IPS DF 19.7 (cell line): ENCODE measurements at regions not wholly inside any gene's neighbourhood (a gene's known extent, or its start where the extent isn't known, plus 50 kb on each side); places are given as distances from the start of the nearest gene placed in this dataset.
A peak's percentile ranks its signal among the peaks of the same experiment; 100 is the strongest.
"Not testable (repeated sequence)": the region's sequence is repeated elsewhere in the genome, so short reads cannot be mapped to it uniquely, and the experiment has no call there.

Experiments used
- DNase-seq: peaks from one replicate; pipeline ENCODE4 v3.0.0-alpha.2; 2013; ENCODE audit warnings: low read depth, low spot score

DNA sequence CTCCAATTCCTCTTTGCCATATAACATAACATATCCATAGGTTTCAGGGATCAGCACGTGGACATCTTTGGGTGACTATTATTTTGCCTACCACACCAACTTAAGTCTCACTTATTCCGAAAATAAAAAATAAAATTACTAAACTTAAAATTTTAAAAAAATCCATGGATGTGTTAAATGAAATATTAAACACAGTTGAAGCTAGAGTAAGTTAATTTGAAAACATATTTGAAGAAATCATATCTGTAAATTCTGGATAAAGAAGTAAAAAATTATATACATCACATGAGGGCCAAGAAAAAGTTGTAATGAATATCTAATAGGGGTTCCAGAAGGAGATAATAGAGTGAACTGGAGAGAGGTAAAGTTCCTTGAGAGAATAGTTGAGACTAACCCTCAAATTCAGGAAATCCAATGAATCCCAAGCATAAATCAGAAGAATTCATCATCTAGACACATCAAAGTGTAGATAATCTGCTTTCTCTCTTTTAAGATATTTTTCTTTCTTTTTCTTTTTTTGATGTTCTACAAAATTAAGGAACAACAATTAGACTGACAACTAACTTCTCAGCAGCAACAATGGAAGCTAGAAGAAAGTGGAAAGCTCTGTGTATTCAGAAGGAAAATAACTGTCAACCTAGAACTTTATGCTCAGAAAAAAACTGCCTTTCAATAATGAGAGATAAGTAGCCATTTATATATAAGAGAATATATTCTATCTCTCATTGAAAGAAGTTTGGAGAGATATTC lies 147.4 kb downstream of the ABHD5 start:
- no peak for DNase-seq

DNA sequence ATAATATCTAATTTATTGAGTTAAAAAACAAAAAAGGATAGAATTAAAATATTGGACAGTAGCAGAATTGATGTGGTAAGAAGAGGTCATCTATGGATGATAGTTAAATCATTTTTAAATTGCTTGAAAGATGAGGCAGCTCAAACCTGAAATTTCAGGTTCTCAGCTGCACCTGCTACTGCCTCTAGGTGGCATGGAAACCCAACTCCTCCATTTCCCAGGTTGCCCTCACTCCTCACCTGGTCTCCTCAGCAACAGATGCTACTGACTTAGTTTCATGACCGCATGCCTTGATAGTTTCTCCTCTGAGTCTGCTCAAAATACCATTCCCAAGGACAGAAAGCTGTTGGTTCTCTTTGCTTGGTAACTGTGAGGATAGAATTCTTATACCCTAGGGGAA lies 148.1 kb downstream of the ABHD5 start:
- DNase-seq = peak; percentile 20

DNA sequence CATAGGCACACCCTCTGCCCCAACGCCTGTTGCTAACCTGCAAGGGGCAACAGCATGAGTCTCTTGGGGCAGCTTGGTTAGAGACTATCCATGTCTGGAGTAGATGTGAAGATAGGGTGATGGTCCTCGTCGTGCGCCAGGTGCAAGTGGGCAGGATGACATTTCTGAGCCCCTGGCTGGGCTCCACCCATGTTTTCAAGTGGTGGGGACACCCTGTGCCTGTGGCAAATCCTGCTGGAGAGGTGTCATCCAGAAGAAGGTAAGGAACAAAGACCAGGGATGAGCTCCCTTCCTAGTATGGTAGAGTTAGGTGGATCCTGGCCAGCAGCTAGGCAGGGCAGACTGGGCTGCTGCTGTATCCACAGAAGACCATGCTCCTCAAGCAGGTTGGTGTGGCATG lies 152.6 kb downstream of the ABHD5 start:
- no peak for DNase-seq

DNA sequence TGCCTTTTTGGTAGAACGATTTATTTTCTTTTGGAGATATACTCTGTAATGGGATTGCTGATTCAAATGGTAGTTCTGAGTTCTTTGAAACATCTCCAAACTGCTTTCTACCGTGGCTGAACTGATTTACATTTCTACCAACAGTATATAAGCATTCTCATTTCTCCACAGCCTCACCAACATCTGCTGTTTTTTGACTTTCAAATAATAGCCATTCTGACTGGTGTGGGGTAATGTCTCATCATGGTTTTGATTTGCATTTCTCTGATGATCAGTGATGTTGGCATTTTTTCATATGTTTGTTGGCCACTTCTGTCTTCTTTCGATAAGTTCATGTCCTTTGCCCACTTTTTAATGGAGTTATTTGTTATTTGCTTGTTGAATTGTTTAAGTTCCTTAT lies 154.0 kb downstream of the ABHD5 start:
- DNase-seq = no peak

DNA sequence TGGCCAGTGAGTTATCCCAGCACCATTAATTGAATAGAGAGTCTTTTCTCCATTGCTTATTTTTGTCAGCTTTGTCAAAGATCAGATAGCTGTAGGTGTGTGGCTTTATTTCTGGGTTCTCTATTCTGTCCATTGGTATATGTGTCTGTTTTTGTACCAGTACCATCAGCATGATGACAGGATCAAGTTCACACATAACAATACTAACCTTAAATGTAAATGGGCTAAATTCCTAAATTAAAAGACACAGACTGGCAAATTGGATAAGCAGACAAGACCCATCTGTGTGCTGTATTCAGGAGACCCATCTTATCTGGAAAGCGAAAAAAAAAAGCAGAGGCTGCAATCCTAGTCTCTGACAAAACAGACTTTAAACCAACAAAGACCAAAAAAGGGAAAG lies 154.8 kb downstream of the ABHD5 start:
- not testable (repeated sequence) for DNase-seq

DNA sequence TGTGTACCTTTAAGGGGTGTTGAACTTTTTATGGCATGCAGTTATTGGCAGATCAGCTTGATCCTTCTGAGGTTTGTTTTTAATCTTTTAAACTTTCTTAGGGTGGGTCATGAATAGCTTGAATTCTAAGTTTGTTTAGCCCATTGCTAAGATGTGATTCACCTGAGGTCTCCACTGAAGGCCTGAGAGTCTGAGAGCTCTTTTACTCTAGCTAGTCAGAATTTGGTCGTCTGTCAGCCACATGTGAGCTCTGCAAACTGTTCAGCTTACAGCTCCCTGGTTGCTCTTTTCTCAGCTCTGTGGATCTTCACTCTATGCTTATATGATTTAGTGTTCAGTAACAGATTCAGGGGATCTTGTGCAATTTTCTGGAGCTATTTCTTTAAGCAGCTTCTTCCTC lies 161.3 kb downstream of the ABHD5 start:
- no peak for DNase-seq

DNA sequence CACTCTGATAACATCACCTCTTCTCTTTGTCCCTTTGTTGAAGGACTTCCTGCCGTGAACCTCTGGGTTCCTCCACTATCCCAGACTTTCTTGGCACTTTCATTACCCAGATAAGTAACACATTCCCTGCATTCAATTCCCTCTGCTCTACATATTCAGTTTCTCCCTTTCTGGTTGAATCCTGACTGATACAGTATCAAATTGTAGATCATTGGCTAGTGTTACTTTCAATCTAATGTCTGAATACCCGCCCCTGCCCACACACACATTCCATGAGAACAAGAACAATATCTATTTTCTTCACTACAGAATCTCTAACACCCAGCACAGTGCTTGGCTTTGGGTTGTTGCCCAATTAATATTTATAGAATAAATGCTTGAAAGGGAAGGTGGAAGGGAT lies 163.5 kb downstream of the ABHD5 start:
- no peak for DNase-seq

DNA sequence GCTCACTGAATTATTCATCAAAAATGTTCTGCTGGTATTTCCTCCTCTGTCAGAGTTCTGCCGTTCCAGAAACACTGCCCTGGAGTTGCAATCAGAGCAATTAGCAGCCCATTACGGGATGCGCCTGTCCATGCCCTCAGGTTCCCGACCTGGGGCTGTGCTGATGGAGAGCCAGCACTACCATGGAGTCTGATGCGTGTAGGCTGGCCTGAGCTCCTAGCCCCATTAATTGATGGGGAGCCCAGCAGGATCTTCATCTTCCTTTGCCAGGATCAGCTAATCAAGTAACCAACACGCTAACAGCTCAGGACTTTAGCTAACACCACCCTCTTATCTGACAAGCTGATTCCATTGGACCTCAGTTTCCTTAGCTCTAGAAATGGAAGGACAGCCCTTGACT lies 164.2 kb downstream of the ABHD5 start:
- no peak for DNase-seq

DNA sequence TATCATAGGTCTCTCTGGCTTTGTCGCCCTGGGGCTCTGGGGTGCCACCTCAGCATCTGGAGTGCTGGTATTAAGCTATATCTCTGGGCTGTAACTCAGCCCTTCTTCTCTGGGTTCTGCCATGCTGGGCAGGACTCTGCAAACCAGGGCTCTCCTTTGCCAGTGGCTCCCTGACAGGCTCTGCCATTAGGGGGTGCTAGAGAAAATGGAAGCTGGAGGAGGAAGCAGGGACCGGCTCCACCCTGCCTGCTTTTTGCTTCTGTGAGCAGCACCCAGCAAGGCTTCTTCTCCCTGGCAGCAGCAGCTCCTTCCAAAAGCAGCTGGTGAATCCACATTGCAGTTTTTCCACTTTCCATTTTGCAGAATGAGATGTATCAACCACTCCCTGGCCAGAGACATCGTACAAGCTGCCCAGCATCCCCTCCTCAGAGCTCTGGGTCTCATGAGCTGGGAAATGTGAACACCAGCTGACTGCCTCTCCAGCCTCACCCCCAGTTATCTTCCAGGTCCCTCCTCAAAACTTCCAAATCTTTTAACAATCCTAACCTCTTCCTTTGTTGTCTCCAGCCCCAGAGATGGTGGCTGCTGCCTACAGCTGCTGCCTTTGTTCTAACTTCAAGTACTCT lies 165.0 kb downstream of the ABHD5 start:
- peak; percentile 28 for DNase-seq

DNA sequence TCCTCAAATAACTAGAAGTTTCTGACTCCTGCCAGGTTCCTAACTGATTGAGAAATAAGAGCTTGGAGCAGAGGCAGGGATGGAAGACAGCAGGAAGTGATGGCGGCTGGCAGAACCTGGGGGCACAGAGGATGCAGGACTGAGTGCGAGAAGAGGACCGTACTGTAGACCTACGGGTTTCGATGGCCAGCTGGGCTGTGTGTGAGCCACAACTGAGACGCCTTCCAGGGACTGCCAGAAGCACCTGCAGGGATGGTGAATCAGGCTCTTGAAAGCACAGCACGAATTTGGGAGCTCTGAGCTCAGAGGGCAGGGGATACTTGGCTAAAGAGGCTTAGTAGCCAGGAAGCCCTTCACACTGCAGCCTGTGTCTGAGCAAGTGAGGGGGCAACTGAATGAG lies 165.6 kb downstream of the ABHD5 start:
- DNase-seq = no peak

DNA sequence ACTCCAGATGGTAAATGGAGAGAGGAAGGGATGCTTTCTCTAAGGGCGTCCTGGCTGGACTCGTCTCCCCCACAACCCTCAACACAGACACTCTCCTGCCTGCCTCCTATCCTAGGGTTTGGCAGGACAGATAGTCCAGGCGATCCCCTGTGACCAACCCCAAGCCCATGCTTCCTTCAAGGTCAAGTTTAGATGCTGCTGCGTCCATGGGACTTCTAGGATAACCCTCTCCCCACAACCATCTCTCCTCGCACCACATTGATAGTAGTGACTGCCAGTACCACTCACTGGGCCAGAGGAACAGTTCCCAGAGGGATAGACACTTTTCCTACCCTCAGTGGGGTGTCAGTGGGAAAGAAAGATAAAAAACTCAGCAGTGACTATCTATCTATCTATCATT lies 166.0 kb downstream of the ABHD5 start:
- DNase-seq = no peak

DNA sequence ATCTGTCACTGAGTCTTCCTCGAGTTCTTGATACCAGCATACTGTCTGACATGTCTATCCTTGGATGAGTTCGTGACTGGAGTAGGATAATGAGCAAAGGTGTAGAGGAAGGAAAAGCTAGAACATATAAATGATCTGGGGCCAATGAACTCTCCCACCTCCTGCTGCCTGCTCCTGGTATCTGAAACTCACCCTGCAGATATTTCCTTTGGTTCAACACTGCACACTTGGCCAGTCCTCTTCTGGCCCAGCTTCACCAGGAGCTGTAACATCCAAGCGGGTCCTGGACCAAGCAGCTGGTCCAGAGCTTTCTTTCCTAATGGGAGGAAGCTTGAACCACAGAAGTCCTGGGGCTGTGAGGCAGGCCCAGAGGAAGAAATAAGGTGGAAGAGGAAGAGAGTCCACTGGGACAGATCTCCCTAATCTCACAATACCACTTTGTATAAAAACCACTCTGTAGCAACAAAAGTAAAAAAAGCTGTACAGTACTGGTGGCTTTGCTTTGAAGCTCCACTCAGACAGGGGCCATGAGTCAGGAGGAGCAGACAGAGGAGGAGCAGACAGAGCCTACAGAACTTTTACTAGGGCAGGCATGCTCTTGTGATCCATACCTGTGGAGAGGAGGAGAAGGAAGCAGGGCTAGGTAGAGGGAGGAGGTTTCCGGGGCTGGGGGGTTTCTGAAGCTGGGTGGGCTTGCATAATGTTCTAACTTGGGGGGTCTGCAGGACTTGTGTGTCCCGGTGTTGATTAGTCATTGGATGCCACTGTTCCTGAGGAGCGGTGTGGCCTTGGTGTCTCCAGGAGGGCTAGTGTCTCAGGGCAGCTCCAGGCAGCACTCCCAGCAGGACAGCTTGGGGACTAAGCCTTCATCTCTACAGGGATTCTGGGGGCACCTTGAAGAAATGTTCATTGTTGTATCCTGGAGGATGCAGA lies 166.9 kb downstream of the ABHD5 start:
- no peak for DNase-seq

DNA sequence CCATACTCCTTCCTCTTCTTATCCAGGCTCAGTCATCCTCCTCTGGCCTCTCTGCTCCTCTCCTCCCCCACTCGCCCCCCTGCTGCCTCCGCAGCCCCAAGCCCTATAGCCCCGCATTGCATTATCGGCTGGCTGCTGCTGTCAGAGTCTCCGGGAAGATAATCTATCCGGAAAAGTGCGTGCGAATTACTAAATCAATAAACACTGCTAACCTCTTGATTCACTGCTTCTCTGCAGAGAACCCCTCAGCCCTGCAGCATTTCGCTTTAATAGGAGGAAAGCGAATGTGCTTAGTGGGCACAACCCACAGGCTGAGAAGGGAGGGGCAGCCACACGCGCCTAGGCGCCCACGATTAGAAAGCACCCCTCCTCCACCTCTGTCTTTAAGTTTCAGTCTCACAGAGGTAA lies 167.6 kb downstream of the ABHD5 start:
- no peak for DNase-seq

DNA sequence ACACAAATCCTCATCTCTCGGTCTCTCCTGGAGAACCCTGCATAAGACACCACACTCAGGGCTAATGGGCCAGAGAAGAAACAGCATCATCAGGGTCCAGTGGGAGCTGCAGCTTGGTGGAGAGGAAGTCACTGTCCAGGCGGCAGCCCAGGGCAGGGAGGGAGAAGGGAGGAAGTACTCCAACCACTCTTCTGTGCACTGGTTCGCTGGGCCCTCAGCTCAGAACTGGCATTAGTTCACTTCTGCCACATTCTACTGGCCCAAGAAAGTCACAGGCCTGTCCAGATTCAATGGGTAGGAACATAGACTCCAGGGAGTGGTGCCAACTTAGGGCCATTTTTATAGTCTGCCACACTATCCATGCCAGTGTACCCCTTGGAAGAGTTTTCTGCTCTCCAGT lies 169.0 kb downstream of the ABHD5 start:
- no peak for DNase-seq

DNA sequence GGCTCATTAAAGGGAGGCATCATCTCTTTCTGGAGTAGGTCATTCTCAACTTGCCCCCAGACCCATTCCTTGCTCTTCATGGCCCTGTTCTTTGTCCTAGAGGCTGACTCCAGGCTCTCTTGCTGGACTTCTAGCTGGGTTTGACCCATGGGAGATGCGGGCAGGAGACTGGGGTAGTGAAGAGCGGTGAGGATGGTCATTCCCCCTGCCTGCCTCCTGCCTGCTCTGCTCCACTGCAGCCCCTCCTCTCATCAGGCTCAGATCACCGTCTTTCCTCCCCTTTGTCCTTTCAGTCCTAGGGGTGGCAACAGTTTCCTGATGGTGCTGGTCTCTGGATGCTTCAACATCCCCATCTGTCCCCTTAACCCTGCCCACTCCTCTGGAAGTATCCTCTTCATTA lies 170.9 kb downstream of the ABHD5 start:
- no peak for DNase-seq

DNA sequence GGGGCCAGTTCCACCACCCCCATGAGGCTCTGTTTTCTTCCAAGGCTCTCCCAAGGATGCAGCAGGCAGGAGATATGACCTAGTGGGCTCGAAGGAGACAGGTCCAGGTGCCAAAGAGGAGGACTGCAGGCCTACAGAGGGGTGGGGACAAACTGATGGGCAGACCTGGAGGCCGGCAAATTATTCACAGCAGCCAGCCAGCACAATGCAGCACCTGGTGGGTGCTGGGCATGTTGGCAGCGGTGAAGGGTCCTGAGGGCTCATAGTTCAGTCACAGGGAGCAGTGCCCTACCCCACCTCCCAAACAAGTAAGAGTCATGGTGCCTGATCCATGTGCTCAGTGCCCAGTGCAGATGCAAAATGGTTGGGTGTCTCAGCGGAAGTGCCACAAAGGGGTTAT lies 171.7 kb downstream of the ABHD5 start:
- DNase-seq = no peak

DNA sequence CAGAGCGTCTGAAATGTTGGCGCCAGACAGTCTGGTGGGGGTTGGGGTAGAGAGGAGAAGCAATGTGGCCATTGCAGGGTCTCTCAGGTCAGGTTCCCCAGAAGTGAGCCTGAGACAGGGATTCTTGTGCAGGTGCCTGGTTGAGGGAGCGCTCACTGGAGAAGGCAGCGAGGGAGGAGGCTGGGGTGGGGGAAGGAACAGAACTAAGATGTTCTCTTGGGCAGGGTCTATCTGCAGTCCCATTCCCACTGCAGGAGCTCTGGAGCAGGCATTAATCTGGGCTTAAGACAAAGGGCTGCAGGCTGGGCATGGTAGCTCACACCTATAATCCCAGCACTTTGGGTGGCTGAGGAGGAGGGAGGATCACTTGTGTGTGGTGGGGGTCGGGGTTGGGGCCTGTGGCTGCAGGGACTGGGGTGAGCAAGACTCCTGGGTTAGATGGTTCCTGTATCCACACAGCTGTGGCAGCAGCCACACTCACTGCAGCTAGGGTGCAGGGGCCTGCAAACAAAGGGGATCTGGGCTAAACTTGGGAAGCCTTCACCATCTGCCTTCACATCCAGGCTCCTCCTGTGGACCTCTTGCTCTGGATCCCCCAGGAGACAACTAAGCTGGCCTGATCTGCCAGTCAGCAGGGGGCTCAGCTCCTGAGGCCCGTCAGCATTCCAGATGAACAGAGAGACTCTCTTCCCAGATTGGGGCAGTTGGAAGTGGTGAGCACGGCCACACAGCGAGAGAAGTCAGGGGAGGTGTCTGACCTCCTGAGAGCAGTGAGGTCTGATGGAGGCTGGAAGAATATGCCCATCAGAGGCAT lies 172.5 kb downstream of the ABHD5 start:
- no peak for DNase-seq

DNA sequence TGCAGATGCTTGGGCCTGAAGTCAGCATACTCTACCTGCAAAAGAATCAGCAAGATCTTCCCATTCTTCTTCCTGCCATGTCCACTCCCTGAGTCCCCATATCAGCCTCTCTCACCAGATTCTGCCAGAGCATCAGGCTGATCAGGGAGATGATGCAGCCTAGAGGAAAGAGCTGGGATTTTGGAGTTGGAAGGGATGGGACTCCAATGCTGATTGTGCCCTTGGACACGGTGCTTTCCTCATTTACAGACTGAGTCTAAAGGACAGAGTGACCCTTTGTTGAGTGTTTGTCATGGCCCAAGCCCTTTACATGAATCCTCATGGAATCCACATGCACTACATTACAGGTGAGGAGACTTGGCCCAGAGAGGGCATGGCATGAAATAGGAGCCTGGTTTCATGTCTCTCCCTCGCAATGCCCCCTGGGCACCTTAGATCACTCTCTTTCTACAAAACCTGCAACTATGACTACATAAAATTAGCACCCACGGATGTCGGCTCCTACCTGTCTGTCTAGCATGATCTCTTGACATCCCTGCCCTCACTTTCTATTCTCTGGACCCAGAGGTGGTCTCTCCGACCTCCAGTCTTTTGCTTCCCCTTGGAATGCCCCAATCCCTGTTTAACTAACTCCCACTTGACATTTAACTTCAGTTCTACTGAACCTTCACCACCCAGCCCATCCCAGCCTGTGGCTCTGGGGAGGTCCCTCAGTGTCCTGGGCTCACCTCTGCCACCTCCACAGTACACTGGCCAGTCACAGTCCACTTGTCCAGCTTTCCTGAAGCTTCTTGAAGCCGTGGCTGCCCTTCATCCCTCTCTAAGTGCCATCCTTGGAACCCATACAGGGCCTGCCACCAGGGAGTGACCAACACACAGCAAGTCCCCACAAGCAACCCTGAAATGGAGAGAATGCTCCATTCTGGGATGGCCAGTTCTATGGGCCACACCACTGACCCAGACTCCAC lies 173.5 kb downstream of the ABHD5 start:
- no peak for DNase-seq

DNA sequence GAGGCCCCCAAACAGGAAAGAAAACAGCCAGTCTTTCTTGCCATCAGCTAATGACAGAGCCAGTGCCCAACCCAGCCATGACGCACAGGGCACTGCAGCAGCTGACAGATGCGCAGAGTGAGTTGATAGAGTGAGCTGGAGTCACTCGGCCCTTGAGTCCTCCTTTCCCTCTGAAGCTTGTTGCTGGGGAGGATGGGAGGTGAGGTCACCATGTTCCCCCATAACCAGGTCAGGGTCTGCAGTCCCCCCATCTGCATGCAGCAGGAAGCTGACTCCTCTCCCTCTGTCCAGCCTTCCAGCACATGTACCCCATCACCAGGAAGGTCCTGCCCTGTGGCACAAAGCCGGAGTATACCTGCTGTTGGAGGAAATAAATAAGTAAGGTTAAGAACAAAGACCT lies 174.6 kb downstream of the ABHD5 start:
- no peak for DNase-seq

DNA sequence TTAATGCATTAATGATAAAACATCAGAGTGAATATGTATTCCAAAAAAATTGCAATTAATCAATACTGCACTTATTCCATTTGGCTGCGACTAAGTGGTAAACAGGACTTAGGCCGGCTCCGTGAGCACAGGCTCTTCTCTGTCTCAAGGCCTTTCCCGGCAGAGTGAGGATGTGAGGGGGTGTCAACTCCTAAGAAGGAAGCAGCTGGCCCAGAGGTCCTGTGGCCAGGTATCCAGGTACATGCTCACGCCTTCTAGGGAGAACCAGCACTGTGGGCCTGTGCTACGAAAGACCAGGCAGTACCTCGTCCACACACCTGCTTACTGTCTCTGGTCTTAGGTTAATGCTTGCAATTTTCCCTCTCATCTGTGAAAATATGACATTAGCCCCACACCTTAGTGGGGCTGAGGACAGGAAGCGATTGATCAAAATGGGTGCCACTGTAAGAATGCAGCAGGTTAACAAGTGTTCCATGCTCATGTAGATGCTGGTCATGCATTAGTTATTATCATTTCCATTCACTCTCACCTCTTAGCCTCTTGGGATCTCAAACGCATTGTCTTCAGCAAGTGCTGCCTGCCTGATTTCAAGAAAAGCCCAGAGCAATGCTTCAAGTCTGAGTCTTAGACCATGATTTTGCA lies 175.3 kb downstream of the ABHD5 start:
- no peak for DNase-seq
